ENCODE measurements at regions not wholly inside any gene's neighbourhood (a gene's known extent, or its start where the extent isn't known, plus 50 kb on each side); places are given as distances from the start of the nearest gene placed in this dataset.

GRCh38 chr20:39129523-39129922 lies 167.4 kb downstream of the DHX35 start:
- TF ChIP-seq CTCF (IDR thresholded peaks at IDR 0.05) (no peak), POLR2A (IDR thresholded peaks at IDR 0.05) (no peak)

All from tibial nerve (tissue), 3 donors.